PFSK-1 (cell line): ENCODE measurements at regions not wholly inside any gene's neighbourhood (a gene's known extent, or its start where the extent isn't known, plus 50 kb on each side); places are given as distances from the start of the nearest gene placed in this dataset.

ENCODE experiments used
- FOXP2 ChIP-seq: optimal IDR thresholded peaks from 2 replicates; pipeline ENCODE3; 2011; ENCODE audit warnings: borderline replicate concordance, control low read depth, inconsistent platforms; ENCODE audit not compliant: insufficient read depth; ENCODE audit errors: extremely low read length, extremely low read depth
- POLR2AphosphoS5 ChIP-seq: IDR thresholded peaks from 2 replicates; pipeline ENCODE4 v1.6.1; 2012; ENCODE audit warnings: low read depth, mild to moderate bottlenecking, control low read depth, low read length, moderate library complexity
- SIN3A ChIP-seq: IDR thresholded peaks from 2 replicates; pipeline ENCODE4 v1.6.1; 2012; ENCODE audit warnings: mild to moderate bottlenecking, low read length, moderate library complexity, borderline replicate concordance; ENCODE audit not compliant: insufficient read depth
- TAF1 ChIP-seq: IDR thresholded peaks from 2 replicates; pipeline ENCODE4 v1.6.1; 2012; ENCODE audit warnings: low read length, control low read depth, borderline replicate concordance; ENCODE audit not compliant: insufficient read depth
- TF ChIP-seq, protein P1 (sequence below), 2 experiments: IDR thresholded peaks; 2 replicates each; pipeline versions ENCODE4 v1.6.1 to v1.8.0; 2011 to 2012; ENCODE audit warnings: low read depth in 2 of 2, low read length in 2 of 2, control low read depth in 1 of 2, inconsistent platforms in 1 of 2, mild to moderate bottlenecking in 1 of 2, moderate library complexity in 1 of 2; ENCODE audit not compliant: insufficient read depth in 1 of 2

DNA sequence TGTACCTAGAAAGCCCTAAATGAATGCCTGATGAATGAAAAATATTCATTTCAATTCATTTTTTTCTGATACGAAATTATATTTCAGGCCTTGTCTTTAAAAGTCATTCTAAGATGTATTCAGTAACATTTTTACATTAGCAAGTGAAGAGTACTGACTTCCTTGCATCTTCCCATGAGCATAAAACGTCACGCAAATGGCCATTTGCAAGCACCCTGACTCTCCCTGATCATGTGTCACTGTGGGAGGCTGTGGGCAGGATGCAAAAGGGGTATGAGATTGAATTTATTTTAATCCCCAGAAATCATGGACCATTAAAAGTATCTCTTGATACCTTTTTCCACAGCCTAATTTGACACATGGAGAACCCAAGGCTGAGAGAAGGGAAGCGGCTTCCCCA, 105.0 kb downstream of the BDH1 start:
- TF ChIP-seq, protein P1, sequence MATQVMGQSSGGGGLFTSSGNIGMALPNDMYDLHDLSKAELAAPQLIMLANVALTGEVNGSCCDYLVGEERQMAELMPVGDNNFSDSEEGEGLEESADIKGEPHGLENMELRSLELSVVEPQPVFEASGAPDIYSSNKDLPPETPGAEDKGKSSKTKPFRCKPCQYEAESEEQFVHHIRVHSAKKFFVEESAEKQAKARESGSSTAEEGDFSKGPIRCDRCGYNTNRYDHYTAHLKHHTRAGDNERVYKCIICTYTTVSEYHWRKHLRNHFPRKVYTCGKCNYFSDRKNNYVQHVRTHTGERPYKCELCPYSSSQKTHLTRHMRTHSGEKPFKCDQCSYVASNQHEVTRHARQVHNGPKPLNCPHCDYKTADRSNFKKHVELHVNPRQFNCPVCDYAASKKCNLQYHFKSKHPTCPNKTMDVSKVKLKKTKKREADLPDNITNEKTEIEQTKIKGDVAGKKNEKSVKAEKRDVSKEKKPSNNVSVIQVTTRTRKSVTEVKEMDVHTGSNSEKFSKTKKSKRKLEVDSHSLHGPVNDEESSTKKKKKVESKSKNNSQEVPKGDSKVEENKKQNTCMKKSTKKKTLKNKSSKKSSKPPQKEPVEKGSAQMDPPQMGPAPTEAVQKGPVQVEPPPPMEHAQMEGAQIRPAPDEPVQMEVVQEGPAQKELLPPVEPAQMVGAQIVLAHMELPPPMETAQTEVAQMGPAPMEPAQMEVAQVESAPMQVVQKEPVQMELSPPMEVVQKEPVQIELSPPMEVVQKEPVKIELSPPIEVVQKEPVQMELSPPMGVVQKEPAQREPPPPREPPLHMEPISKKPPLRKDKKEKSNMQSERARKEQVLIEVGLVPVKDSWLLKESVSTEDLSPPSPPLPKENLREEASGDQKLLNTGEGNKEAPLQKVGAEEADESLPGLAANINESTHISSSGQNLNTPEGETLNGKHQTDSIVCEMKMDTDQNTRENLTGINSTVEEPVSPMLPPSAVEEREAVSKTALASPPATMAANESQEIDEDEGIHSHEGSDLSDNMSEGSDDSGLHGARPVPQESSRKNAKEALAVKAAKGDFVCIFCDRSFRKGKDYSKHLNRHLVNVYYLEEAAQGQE (IDR thresholded peaks at IDR 0.05; ENCODE audit: insufficient read depth in 1 of 2, low read depth in 2 of 2, low read length in 2 of 2), result no peak
- TF ChIP-seq TAF1 (no peak), SIN3A (no peak), FOXP2 (no peak), POLR2AphosphoS5 (no peak)

DNA sequence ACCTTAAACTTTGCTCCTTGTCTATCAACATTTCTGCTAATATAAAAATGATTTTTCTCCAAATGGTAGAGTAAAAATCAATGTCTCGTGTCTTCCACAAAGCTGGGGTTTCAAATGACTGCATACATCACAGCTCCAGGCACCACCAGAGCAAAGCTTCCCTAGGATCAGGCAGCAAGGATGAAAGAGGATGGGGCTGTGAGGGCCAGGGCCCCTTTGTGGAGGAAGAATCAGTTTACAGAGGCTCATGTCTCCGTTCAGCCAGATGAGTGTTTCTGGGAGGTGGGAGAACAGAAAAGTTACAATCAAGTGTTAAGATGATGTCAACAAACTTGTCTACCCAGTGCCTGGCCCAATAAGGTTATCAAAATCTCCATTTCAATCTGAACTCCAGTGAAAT, 105.5 kb downstream of the BDH1 start:
- TF ChIP-seq SIN3A (no peak), POLR2AphosphoS5 (no peak), TAF1 (no peak), FOXP2 (no peak)
- TF ChIP-seq, protein P1 (IDR thresholded peaks at IDR 0.05; ENCODE audit: insufficient read depth in 1 of 2, low read depth in 2 of 2, low read length in 2 of 2), result no peak

- TF ChIP-seq, protein P1 (IDR thresholded peaks at IDR 0.05; ENCODE audit: insufficient read depth in 1 of 2, low read depth in 2 of 2, low read length in 2 of 2), result no peak
- TF ChIP-seq POLR2AphosphoS5 (no peak), SIN3A (no peak), FOXP2 (no peak), TAF1 (no peak)
Measured at GRCh38 chr3:197447057-197447456, 108.7 kb downstream of the BDH1 start.

DNA sequence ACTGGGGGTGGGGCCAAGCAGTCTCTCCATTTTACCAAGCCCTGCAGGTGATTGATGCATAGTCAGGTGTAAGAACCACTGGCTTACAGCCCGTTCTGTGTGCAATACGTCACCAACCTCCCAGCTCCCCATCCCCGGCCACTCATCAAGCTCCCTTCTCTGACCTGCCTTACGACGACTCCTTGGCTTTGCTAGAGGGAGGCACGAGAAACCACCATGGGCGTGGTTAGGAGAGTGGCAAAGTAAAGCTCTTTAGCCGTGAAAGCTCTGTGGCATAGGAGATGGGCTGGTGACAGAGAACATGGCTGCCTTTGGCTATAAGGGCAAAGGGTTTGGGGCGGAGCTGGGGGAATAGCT, 109.1 kb downstream of the BDH1 start:
- TF ChIP-seq POLR2AphosphoS5 (no peak), SIN3A (no peak), TAF1 (no peak), FOXP2 (no peak)
- TF ChIP-seq, protein P1 (IDR thresholded peaks at IDR 0.05; ENCODE audit: insufficient read depth in 1 of 2, low read depth in 2 of 2, low read length in 2 of 2), result no peak

GRCh38 chr3:197445896-197446699, 109.7 kb downstream of the BDH1 start:
- no peak for TF ChIP-seq TAF1
- TF ChIP-seq SIN3A, result no peak
- no peak for TF ChIP-seq FOXP2
- TF ChIP-seq POLR2AphosphoS5, result no peak
- TF ChIP-seq, protein P1 (IDR thresholded peaks at IDR 0.05; ENCODE audit: insufficient read depth in 1 of 2, low read depth in 2 of 2, low read length in 2 of 2), result no peak
